GM18868 (cell line): ENCODE measurements at regions not wholly inside any gene's neighbourhood (a gene's known extent, or its start where the extent isn't known, plus 50 kb on each side); places are given as distances from the start of the nearest gene placed in this dataset.
A peak's percentile ranks its signal among the peaks of the same experiment; 100 is the strongest.
"Not testable (repeated sequence)": the region's sequence is repeated elsewhere in the genome, so short reads cannot be mapped to it uniquely, and the experiment has no call there.

Experiments
- ATAC-seq: cut with Tn5 transposase; IDR thresholded peaks from one replicate; pipeline ENCODE4 v1.9.1; 2021; ENCODE audit warnings: mild to moderate bottlenecking, moderate library complexity; ENCODE audit not compliant: unreplicated experiment

DNA sequence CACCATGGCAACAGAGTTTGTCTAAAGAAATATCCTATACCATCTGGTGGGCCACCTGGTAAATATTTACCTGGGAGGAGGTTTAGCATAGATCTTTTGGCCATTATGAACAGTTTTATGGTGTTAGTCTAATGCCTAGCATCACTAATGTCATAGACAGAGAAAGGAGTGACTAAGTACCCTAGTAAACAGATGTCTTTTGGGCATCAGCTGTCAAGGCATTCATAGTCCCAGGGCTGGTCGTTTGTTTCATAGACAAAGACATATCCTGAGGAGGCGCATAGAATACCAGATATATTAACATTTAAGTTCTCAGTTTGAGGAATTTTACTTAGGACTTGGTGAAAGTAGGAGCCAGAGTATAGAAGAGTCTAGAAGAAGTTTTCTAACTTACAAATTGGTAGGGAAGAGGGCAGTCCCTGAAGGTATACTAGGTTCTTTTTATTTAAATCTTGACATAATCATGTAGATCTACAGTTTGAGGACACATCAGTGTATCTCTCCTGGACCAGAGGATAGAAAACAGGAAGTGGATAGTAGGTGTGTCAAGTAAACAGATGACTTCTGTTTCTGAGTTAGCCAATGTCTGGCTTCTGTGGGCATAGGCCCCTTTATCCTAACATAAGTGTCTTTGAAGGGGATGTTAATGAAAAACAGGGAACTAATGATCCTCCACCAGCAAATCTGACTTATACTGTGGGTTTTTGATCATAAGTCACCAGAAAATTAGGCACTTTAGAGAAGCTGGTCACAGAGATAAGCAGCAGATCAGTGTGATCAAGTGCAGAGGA, 105.0 kb upstream of the PRSS3 start:
- ATAC-seq = no peak

DNA sequence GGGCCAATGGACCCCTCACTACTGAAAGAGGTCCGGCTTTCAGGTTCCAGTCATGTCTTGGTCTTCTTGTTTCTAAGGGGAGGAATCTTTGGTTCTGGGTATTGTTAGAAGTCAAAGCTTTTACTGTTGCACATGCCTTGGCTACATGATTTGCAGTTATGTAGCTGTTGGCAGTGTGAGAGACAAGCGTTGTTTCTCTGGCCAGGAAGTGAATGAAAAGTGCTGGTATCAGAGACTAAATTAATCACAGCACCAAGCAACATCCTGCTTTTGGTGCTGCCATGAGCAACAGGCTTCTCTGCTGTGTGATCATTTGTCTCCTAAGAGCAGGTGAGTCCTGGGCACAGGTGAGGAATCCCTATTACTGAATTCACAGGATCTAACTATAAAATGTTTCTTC, 100.1 kb upstream of the PRSS3 start:
- ATAC-seq = no peak

DNA sequence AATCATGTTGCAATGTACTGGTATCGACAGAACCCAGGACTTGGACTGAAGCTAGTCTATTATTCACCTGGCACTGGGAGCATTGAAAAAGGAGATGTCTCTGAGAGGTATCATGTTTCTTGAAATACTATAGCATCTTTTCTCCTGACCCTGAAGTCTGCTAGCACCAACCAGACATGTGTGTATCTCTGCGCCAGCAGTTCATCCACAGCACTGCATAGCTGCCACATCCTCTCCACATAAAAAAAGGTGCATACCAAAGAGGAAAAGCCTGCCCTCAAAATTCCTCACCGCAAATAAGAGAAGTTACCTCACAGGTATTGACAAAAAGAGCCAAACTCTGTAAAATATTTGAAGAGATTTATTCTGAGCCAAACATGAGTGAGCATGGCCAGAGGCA, 99.5 kb upstream of the PRSS3 start:
- no peak for ATAC-seq

DNA sequence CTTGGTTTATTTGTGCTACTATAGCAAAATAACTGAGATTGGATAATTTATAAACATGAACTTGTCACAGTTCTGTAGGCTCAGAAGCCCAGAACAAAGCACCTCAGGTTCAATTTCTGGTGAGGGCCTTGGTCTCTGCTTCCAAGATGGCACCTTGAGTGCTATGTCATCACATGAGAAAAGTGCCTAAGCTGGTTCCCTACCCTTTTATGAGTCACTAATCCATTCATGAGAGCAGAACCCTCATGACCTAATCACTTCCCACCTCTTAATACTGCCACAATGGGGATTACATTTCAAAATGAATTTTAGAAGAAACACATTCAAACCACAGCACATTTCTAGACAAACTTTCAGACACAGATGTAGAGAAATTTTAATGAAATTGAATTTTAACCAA, 98.2 kb upstream of the PRSS3 start:
- ATAC-seq = no peak

DNA sequence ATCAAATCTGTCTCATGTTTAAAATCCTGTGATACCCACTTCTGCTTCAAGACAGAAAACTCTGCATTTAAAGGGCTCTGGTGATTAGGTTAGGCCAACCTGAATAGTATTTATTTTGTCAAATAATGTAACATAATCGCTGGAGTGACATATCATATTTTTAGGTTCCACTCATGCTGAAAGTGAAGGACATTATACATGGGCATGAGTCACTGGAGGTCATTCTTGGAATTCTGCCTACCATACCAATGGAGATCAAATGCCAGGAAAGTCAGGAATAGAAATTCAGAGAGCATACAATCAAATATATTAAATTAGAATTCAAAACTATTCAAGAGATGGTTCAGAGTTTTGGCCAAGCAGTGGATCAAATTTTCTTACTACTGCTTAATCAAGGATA, 97.1 kb upstream of the PRSS3 start:
- no peak for ATAC-seq

DNA sequence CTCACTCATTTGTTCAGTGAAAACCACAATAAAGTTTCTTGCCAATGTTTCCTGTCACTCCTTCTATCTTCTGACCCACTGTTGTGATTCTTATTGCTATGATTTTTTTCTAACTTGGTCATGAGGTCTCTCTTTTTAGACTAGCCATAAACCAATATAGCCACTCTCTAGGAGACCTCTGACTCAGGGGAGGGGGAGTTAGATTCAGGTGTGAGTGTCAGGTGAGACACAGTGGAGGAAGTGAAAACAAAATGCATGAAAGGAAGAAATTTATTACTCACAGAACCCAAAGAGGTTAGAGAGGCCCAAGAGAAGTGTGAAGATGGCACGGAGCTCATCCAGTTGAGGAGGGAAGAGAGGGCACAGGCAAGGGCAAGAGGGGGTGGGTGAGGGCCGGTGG, 94.4 kb upstream of the PRSS3 start:
- ATAC-seq = peak; percentile 45

DNA sequence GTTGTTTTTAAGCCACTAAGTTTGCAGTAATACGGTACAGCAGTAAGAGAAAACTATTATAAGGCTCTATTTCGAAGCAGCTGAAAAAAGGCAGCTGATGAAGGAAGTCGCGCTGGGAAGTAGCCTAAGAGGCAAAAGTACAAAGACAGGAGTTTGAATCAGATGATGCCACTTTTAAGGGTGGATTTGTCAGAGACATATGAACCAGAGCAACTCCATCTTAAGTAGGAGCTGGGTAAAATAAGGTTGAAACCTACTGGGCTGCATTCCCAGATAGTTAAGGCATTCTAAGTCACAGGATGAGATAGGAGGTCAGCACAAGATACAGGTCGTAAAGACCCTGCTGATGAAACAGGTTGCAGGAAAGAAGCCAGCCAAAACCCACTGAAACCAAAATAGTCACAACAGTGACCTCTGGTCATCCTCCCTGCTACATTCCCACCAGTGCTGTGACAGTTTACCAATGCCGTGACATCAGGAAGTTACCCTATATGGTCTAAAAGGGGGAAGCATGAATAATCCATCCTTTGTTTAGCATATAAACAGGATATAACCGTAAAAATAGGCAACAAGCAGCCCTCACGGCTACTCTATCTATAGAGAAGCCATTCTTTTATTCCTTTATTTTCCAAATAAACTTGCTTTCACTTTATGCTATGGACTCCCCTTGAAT, 91.8 kb upstream of the PRSS3 start:
- ATAC-seq = no peak

DNA sequence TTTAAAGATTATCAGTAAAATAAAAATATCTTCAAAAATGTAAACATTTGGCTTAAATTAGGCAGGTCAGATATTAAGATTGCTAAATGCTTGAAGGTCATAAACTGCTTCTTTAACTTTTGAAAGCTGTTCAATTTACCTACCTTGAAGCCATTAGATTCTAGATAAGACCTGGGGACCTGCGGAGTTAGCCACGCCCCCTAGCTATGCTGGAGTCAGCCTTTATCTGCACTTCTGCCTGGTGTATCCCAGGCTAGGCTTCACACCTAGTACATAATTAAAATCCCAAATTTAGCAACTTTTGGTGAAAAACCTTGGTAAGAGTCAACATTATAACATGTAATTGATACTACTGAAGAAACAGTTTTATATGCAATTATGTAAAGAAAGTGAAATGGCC, 89.9 kb upstream of the PRSS3 start:
- ATAC-seq = not testable (repeated sequence)

DNA sequence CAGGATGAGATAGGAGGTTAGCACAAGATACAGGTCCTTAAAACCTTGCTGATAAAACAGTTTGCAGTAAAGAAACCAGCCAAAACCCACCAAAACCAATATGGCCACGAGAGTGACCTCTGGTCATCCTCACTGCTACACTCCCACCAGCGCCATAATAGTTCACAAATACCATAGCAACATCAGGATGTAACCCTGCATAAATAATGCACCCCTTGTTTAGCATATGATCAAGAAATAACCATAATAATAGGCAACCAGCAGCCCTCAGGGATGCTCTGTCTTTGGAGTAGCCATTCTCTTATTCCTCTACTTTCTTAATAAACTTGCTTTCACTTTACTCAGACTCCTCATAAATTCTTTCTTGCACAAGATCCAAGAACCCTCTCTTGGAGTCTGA, 86.9 kb upstream of the PRSS3 start:
- ATAC-seq = no peak

DNA sequence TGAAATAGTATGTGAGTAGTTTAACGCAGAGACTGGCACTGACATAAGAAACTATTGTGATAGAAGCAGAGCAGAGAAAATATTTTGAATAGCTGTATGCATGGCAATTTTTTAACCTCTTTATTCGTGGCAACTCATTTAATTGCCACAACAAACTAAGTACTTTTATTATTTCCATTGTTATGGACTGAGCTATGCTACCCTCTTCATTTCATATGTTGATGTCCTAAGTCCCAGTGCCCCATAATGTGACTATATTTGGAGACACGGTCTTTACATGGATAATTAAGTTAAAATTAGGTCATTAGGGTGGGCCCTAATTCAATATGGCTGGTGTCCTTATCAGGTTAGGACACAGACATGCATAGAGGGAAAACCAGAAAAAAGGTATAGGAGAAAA, 86.1 kb upstream of the PRSS3 start:
- ATAC-seq = no peak

DNA sequence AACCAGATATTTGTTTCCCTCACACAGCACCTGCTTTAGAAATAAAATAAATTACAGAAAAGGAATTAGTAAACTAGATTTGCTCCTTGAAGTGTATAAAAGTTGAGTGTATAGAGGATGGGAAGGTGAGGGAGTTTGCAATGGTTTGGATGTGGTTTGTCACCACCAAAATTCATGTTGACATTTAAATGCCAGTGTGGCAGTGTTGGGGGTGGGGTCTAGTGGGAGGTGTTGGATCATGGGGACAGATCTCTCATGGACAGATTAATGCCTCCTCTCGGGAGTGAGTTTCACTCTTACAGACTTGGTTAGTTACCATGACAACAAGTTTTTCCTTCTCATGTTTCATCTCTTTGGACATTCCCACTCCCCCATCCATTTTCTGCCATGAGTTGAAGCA, 83.9 kb upstream of the PRSS3 start:
- not testable (repeated sequence) for ATAC-seq

DNA sequence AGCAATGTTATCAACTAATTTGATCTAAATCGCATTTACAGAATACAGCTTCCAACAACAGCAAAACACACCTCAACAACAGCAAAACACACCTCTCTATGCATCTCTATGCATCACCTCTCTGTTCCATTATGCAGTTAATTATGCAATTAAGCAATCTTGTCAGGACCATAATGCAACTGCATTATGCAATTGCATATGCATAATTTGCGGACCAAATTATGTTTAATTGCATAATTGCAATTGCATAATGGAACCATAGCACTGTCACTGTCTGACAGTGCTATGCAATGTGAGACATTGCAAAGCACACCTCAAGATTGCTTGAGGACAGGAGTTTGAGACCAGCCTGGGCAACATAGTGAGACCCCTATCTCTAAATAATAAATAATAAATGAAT, 80.4 kb upstream of the PRSS3 start:
- ATAC-seq = no peak

DNA sequence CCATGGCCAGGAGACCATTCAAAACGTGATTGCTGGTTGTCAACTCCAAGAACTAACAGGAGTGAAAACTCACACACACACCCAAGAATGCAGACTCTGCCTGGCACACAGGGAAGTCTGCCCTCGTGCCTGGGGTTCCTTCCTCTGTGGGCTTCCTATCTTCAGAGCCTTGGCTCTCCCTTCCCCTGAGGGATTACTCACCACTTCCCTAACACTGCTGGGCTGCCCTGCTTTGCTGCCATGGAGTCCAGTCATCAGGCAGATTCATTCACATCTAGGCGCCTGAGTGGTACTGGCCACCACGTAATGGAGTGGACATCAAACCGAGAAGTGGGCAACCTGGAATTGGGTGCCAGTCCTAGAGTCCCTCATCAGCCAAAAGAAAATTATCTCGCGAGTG, 76.4 kb upstream of the PRSS3 start:
- no peak for ATAC-seq

DNA sequence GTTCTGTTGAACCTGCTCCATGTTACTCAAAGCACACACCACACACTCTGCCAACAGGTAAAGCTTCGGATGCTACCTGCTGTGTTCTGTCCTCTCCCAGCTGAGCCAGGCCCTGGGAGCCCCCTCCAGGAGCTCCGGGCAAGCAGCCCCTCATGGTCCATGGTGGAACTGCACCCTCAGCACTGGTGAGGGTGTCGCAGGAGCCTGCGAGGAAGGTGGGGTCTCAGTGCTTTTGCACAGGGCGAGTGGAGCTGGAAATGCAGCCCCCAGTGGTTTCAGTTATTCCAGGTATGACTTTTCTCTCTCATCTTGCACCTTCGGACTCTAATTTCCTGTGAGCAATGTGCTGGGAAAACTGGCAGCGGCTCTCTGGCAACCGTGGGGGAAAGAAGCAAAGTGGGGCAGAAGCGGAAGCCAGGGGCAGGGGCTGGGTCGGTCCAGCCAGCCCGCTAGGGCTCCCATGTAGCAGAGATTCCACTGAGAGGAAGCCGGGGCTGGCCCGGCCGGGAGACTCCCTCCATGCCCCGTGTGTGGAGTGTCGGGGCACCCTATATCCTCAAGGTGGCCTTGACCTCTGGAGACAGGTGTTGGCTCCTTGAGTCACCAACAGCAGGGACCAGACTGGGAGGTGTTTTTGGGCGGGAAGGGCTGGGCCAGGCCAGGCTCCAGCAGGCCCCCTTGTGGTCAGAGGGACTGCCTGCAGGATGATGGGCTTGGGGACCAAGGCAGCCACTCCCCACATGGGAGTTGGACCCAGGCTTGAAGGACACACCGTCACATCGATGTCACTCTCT, 75.6 kb upstream of the PRSS3 start:
- ATAC-seq = peak; percentile 51

DNA sequence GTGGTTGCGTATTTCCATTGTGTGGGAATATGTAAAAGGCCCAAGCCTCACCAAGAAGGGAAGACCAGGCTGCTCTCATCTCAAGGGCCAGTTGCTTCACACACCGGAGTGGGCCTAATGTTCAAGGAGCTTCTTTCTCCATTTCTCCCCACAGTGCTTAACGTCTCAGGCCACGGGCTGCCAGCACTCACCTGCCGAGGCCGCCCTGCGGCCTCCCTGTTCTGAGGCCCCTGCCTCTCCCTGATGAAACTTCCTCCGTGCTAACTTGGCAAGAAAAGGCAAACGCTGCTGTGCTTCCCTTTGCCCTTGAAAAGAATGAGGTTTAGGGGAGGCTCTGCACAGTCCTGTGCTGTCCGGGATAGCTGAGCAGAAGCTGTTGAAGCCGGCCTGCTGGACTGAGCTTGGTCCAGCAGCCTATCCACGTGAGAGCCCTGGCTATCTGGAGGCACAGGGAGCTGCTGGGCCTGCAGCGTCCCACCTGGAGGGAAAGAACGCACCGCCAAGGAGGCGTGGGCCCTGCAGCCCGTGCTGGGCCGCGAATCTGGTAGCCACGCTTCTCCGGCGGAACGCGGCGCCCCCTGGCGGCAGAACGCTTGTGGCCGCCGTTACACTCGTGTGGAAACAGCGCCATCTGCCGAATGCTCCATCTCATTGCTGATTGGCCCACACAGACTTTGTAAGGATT, 73.5 kb upstream of the PRSS3 start:
- peak; percentile 59 for ATAC-seq

DNA sequence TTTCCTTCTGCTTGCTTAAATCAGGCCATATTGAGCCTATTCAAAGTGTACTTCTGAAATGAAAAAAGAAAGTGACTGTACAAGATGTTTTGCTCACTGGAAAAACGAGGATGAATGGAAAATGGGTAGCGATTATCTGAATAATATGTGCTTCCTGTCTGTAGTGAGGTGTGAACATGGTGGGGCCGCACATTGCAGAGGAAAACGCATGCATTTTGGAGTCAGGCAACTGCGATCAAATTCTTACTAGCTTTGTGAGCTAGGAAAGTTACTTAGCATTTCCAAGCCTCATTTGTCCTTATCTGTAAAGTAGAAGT, 73.0 kb upstream of the PRSS3 start:
- ATAC-seq = no peak

DNA sequence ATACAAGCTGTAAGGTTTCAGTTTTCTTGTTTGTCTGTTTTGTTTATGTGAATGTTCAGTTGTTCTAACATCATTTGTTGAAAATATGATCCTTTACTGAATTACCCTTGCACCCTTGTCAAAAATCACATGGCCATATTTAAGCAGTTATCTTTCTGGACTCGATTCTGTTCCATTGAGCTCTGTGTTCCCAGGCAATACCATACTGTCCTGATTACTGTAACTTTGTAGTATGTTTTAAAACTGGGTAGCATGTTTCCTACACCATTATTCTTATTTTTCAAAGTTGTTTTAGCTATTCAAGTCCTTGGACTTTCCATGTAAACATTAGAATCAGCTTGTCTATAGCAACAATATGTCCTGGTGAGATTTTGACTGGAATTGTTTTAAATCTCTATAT, 66.7 kb upstream of the PRSS3 start:
- no peak for ATAC-seq

DNA sequence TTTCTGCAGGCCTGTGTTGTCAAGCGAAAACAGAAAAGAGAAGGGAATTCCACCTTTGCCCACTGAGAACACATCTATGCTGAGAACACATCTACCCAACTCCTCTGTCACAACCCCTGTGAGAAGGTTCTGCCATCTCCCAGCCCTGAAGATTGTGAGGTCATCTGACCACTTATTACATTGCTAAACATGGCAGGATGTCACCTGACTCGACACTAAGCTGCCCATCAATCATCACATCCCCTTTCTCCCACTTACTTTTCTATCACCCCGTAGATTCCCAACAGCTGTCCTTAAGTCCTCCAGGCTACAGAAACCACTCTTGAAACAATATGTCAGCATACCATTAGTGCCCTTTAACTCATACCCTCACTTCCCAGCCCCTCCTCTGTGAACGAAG, 64.2 kb upstream of the PRSS3 start:
- ATAC-seq = no peak

DNA sequence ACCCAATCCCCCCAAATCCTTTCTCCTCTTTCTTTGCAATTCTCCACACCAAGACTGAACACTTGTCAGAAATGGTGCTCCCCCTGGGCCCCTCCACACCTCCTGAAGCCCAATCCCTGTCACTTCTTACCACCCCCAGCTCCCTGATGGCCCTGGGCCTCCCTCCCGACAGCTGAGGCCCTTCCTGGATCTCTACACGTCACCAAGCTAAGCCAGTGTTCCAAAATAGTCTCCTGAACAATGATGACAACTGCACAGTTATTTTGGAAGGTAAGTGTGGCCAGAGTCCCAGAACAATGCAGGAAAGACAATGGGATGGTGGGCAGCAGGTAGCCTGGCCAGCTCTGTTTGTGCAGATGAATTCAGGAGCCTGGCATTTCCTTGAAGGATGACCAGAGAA, 63.7 kb upstream of the PRSS3 start:
- no peak for ATAC-seq

DNA sequence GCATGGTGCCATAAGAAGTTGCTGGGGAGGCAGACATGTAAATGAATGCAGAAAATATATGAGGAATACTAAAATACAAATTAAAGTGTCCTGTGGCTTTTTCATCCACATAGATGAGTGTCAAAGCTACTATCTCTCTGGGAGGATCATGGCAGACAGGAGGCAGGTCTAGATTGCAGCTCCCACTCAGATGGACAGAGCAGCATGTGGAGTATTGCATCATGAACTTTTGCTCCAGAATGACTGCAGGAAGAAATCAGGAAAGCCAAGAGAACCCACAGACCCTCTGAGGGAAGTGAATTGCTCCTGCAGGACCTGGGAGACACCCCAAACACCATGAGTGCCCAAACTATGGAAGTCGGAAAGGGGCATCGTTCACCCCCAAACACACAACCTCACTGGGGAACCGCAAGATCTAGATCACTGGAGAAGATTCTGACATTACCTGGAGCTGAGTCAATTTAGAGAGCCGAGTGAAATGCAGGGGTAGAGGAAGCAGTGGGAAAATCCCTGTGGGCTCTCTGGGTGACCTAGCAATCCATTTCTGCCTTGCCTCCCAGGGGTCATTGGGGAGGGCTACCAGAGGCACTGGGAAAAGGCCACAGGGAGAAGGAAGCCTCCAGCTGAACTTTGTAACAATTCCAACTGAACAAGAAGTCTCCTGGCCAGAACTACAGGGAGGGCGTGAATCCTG, 61.0 kb upstream of the PRSS3 start:
- not testable (repeated sequence) for ATAC-seq
